Psoas muscle (tissue), 7 donors: ENCODE measurements at regions not wholly inside any gene's neighbourhood (a gene's known extent, or its start where the extent isn't known, plus 50 kb on each side); places are given as distances from the start of the nearest gene placed in this dataset.

ENCODE experiments used
- ATAC-seq, 4 donors: fragments of 200-7000 bp; cut with Tn5 transposase; one replicate each; pipeline ENCODE4 v1.9.1; 2020; ENCODE audit warnings: moderate library complexity in 3 of 4, mild to moderate bottlenecking in 2 of 4
- DNase-seq, 2 donors: peaks; one replicate each; pipeline ENCODE4 v3.0.0-alpha.2; 2020
- H3K27ac ChIP-seq: fragments of 200-600 bp; one replicate; pipeline ENCODE4 v1.8.0; 2022
- H3K27me3 ChIP-seq, 3 donors: fragments of 200-600 bp in 1 of 3; one replicate each; pipeline versions ENCODE4 v1.6.1 to v1.8.0; 2013 to 2022; ENCODE audit warnings: low read length in 2 of 3, mild to moderate bottlenecking in 2 of 3, moderate library complexity in 1 of 3; ENCODE audit not compliant: insufficient read depth in 3 of 3
- H3K36me3 ChIP-seq, 2 donors: fragments of 200-600 bp in 1 of 2; one replicate each; pipeline versions ENCODE4 v1.6.1 to v1.8.0; 2013 to 2022; ENCODE audit warnings: low read depth in 1 of 2, mild to moderate bottlenecking in 1 of 2, moderate library complexity in 1 of 2; ENCODE audit not compliant: insufficient read depth in 1 of 2
- H3K4me1 ChIP-seq: fragments of 200-600 bp; one replicate; pipeline ENCODE4 v1.8.0; 2022
- H3K4me3 ChIP-seq: fragments of 200-600 bp; one replicate; pipeline ENCODE4 v1.8.0; 2022; ENCODE audit warnings: mild to moderate bottlenecking
- H3K9me3 ChIP-seq: fragments of 200-600 bp; one replicate; pipeline ENCODE4 v1.8.0; 2022
- CTCF ChIP-seq: fragments of 200-600 bp; IDR thresholded peaks from one replicate; pipeline ENCODE4 v1.8.0; 2022; ENCODE audit warnings: antibody characterized with exemption
- WGBS, 3 donors: extraction: QIAGEN DNeasy Blood & Tissue Kit; methylation state at CpG; one replicate each; pipeline versions ENCODE4 v1.1.6 to v1.1.7; 2013; 5-methylcytosine and 5-hydroxymethylcytosine counted together
- intact Hi-C, 2 donors: fragments of 100-400 bp; cut with DNase I; formaldehyde crosslinking; loops; one replicate each; pipeline versions ENCODE4 v1.11.0 to v1.14.2; 2022
- donor health status: healthy with polysubstance abuse.
- donor health status: DM: no; HTN: no; CAD: no; lungs with moderate emphysema.
- donor health status: Bipolar disorder and iron deficiency.
- donor health status: healthy.
- donor health status: DM: yes; HTN: yes; CAD: no.
- donor health status: DM: no; HTN: no; CAD: no.
- donor health status: DM: yes; HTN: yes; CAD: no.

GRCh38 chr18:46356278-46357033 lies 252.3 kb downstream of the HAUS1 start:
- Histone ChIP-seq H3K4me1 (no peaks in the 10 kb centered on the region), H3K36me3 (no peaks in the 10 kb centered on the region), H3K4me3 (no peak overlapping the region), H3K27me3 (no peaks in the 10 kb centered on the region), H3K27ac (no peak overlapping the region), H3K9me3 (peaks cover 5% of the 10 kb centered on the region)
- intact Hi-C loops, result no loop called here
- DNase-seq (no peak), ATAC-seq (no peak)
- WGBS, 3 donors, result 78 to 84% (median 82%) methylated on average over 9 of the region's 9 CpGs
- no peak for TF ChIP-seq CTCF

- ATAC-seq (no peak), DNase-seq (no peak)
- no peak overlapping the region for H3K27ac ChIP-seq
- no peaks in the 10 kb centered on the region for H3K36me3 ChIP-seq
- 87 to 95% (median 91%) methylated on average over 4 of the region's 4 CpGs for WGBS, 3 donors
- intact Hi-C loops, result no loop called here
- peaks cover 0 to 2% (median 0%) of the 10 kb centered on the region in 3 donors for H3K27me3 ChIP-seq
- TF ChIP-seq CTCF, result no peak
- peaks cover 5% of the 10 kb centered on the region for H3K9me3 ChIP-seq
- no peak overlapping the region for H3K4me3 ChIP-seq
- H3K4me1 ChIP-seq, result no peaks in the 10 kb centered on the region
These were observed 256.0 kb downstream of the HAUS1 start for GRCh38 chr18:46360102-46360699.

GRCh38 chr18:46360866-46361265 lies 256.7 kb downstream of the HAUS1 start:
- 63 to 71% (median 68%) methylated on average over 3 of the region's 3 CpGs for WGBS, 3 donors
- DNase-seq (no peak), ATAC-seq (no peak)
- Histone ChIP-seq H3K4me3 (no peak overlapping the region), H3K27ac (no peak overlapping the region), H3K36me3 (no peaks in the 10 kb centered on the region), H3K9me3 (peaks cover 5% of the 10 kb centered on the region), H3K27me3 (peaks cover 0 to 2% (median 0%) of the 10 kb centered on the region in 3 donors), H3K4me1 (no peaks in the 10 kb centered on the region)
- intact Hi-C loops, result no loop called here
- no peak for TF ChIP-seq CTCF

- Histone ChIP-seq H3K4me1 (no peaks in the 10 kb centered on the region), H3K4me3 (no peak overlapping the region), H3K36me3 (no peaks in the 10 kb centered on the region), H3K27me3 (peaks cover 0 to 2% (median 0%) of the 10 kb centered on the region in 3 donors), H3K27ac (no peak overlapping the region), H3K9me3 (peaks cover 5% of the 10 kb centered on the region)
- no peak for TF ChIP-seq CTCF
- intact Hi-C loops, result no loop called here
- DNase-seq, result no peak
- no peak for ATAC-seq
- 88 to 92% (median 92%) methylated on average over 4 of the region's 4 CpGs for WGBS, 3 donors
These were observed 258.3 kb downstream of the HAUS1 start for GRCh38 chr18:46362533-46362932.
